ENCODE measurements at regions not wholly inside any gene's neighbourhood (a gene's known extent, or its start where the extent isn't known, plus 50 kb on each side); places are given as distances from the start of the nearest gene placed in this dataset.

- Histone ChIP-seq H3K36me3 (ENCODE audit: insufficient read depth, low read depth, low read length) (no peaks in the 10 kb centered on the region), H3K9ac (ENCODE audit: low read depth, low read length) (no peak overlapping the region), H3K27me3 (ENCODE audit: insufficient read depth, low read length) (no peaks in the 10 kb centered on the region), H3K4me1 (ENCODE audit: insufficient read depth, low read length) (no peaks in the 10 kb centered on the region), H3K4me3 (ENCODE audit: low read length) (no peak overlapping the region), H3K9me3 (ENCODE audit: insufficient read depth, low read depth, low read length) (peaks cover 13% of the 10 kb centered on the region; the same call in 1 of the 2 replicates), H3K27ac (ENCODE audit: low read length) (no peak overlapping the region)
Measured at GRCh38 chr18:27687351-27687979, 489.5 kb downstream of the CDH2 start.

GRCh38 chr18:27685807-27686412, 491.0 kb downstream of the CDH2 start:
- Histone ChIP-seq H3K9me3 (ENCODE audit: insufficient read depth, low read depth, low read length) (peaks cover 13% of the 10 kb centered on the region; the same call in 1 of the 2 replicates), H3K27ac (ENCODE audit: low read length) (no peak overlapping the region), H3K27me3 (ENCODE audit: insufficient read depth, low read length) (no peaks in the 10 kb centered on the region), H3K36me3 (ENCODE audit: insufficient read depth, low read depth, low read length) (no peaks in the 10 kb centered on the region), H3K4me1 (ENCODE audit: insufficient read depth, low read length) (no peaks in the 10 kb centered on the region), H3K4me3 (ENCODE audit: low read length) (no peak overlapping the region), H3K9ac (ENCODE audit: low read depth, low read length) (no peak overlapping the region)

- no peaks in the 10 kb centered on the region for H3K36me3 ChIP-seq (ENCODE audit: insufficient read depth, low read depth, low read length)
- H3K27ac ChIP-seq (ENCODE audit: low read length): no peak overlapping the region
- no peaks in the 10 kb centered on the region for H3K27me3 ChIP-seq (ENCODE audit: insufficient read depth, low read length)
- no peak overlapping the region for H3K4me3 ChIP-seq (ENCODE audit: low read length)
- peaks cover 13% of the 10 kb centered on the region; the same call in 1 of the 2 replicates for H3K9me3 ChIP-seq (ENCODE audit: insufficient read depth, low read depth, low read length)
- H3K4me1 ChIP-seq (ENCODE audit: insufficient read depth, low read length): no peaks in the 10 kb centered on the region
- H3K9ac ChIP-seq (ENCODE audit: low read depth, low read length): no peak overlapping the region
Measured at GRCh38 chr18:27685091-27685490, 491.8 kb downstream of the CDH2 start.

GRCh38 chr18:27674411-27674810, 489.3 kb upstream of the CHST9 start:
- no peaks in the 10 kb centered on the region for H3K36me3 ChIP-seq (ENCODE audit: insufficient read depth, low read depth, low read length)
- H3K9ac ChIP-seq (ENCODE audit: low read depth, low read length): no peak overlapping the region
- no peaks in the 10 kb centered on the region for H3K9me3 ChIP-seq (ENCODE audit: insufficient read depth, low read depth, low read length)
- no peaks in the 10 kb centered on the region for H3K27me3 ChIP-seq (ENCODE audit: insufficient read depth, low read length)
- H3K4me1 ChIP-seq (ENCODE audit: insufficient read depth, low read length): no peaks in the 10 kb centered on the region
- no peak overlapping the region for H3K27ac ChIP-seq (ENCODE audit: low read length)
- no peak overlapping the region for H3K4me3 ChIP-seq (ENCODE audit: low read length)

GRCh38 chr18:27673861-27674260, 488.8 kb upstream of the CHST9 start:
- Histone ChIP-seq H3K36me3 (ENCODE audit: insufficient read depth, low read depth, low read length) (no peaks in the 10 kb centered on the region), H3K9me3 (ENCODE audit: insufficient read depth, low read depth, low read length) (no peaks in the 10 kb centered on the region), H3K27me3 (ENCODE audit: insufficient read depth, low read length) (no peaks in the 10 kb centered on the region), H3K9ac (ENCODE audit: low read depth, low read length) (no peak overlapping the region), H3K4me3 (ENCODE audit: low read length) (no peak overlapping the region), H3K4me1 (ENCODE audit: insufficient read depth, low read length) (no peaks in the 10 kb centered on the region), H3K27ac (ENCODE audit: low read length) (no peak overlapping the region)

GRCh38 chr18:27668158-27668557, 483.1 kb upstream of the CHST9 start:
- Histone ChIP-seq H3K27ac (ENCODE audit: low read length) (no peak overlapping the region), H3K36me3 (ENCODE audit: insufficient read depth, low read depth, low read length) (no peaks in the 10 kb centered on the region), H3K9me3 (ENCODE audit: insufficient read depth, low read depth, low read length) (no peaks in the 10 kb centered on the region), H3K4me3 (ENCODE audit: low read length) (no peak overlapping the region), H3K4me1 (ENCODE audit: insufficient read depth, low read length) (peaks cover 19% of the 10 kb centered on the region; the same call in 1 of the 2 replicates), H3K27me3 (ENCODE audit: insufficient read depth, low read length) (no peaks in the 10 kb centered on the region), H3K9ac (ENCODE audit: low read depth, low read length) (no peak overlapping the region)

GRCh38 chr18:27667064-27667463, 482.0 kb upstream of the CHST9 start:
- no peaks in the 10 kb centered on the region for H3K27me3 ChIP-seq (ENCODE audit: insufficient read depth, low read length)
- no peak overlapping the region for H3K4me3 ChIP-seq (ENCODE audit: low read length)
- H3K9ac ChIP-seq (ENCODE audit: low read depth, low read length): no peak overlapping the region
- peaks cover 28% of the 10 kb centered on the region; the same call in 1 of the 2 replicates for H3K4me1 ChIP-seq (ENCODE audit: insufficient read depth, low read length)
- H3K27ac ChIP-seq (ENCODE audit: low read length): no peak overlapping the region
- no peaks in the 10 kb centered on the region for H3K9me3 ChIP-seq (ENCODE audit: insufficient read depth, low read depth, low read length)
- H3K36me3 ChIP-seq (ENCODE audit: insufficient read depth, low read depth, low read length): no peaks in the 10 kb centered on the region

- no peaks in the 10 kb centered on the region for H3K36me3 ChIP-seq (ENCODE audit: insufficient read depth, low read depth, low read length)
- no peak overlapping the region for H3K4me3 ChIP-seq (ENCODE audit: low read length)
- no peaks in the 10 kb centered on the region for H3K27me3 ChIP-seq (ENCODE audit: insufficient read depth, low read length)
- H3K27ac ChIP-seq (ENCODE audit: low read length): no peak overlapping the region
- no peak overlapping the region for H3K9ac ChIP-seq (ENCODE audit: low read depth, low read length)
- H3K4me1 ChIP-seq (ENCODE audit: insufficient read depth, low read length): peaks cover 38% of the 10 kb centered on the region
- H3K9me3 ChIP-seq (ENCODE audit: insufficient read depth, low read depth, low read length): no peaks in the 10 kb centered on the region
Measured at GRCh38 chr18:27666016-27666415, 480.9 kb upstream of the CHST9 start.

- Histone ChIP-seq H3K9me3 (ENCODE audit: insufficient read depth, low read depth, low read length) (no peaks in the 10 kb centered on the region), H3K36me3 (ENCODE audit: insufficient read depth, low read depth, low read length) (no peaks in the 10 kb centered on the region), H3K4me1 (ENCODE audit: insufficient read depth, low read length) (peaks cover 39% of the 10 kb centered on the region), H3K4me3 (ENCODE audit: low read length) (peak overlapping the region; percentile 21; the same call in 1 of the 2 replicates), H3K27ac (ENCODE audit: low read length) (peak overlapping the region; percentile 56), H3K27me3 (ENCODE audit: insufficient read depth, low read length) (no peaks in the 10 kb centered on the region), H3K9ac (ENCODE audit: low read depth, low read length) (no peak overlapping the region)
Measured at GRCh38 chr18:27665264-27665799, 480.2 kb upstream of the CHST9 start.

- Histone ChIP-seq H3K36me3 (ENCODE audit: insufficient read depth, low read depth, low read length) (no peaks in the 10 kb centered on the region), H3K4me1 (ENCODE audit: insufficient read depth, low read length) (peaks cover 39% of the 10 kb centered on the region), H3K27me3 (ENCODE audit: insufficient read depth, low read length) (no peaks in the 10 kb centered on the region), H3K4me3 (ENCODE audit: low read length) (no peak overlapping the region), H3K9ac (ENCODE audit: low read depth, low read length) (no peak overlapping the region), H3K9me3 (ENCODE audit: insufficient read depth, low read depth, low read length) (no peaks in the 10 kb centered on the region), H3K27ac (ENCODE audit: low read length) (no peak overlapping the region)
Measured at GRCh38 chr18:27662949-27663348, 477.8 kb upstream of the CHST9 start.

- Histone ChIP-seq H3K9me3 (ENCODE audit: insufficient read depth, low read depth, low read length) (no peaks in the 10 kb centered on the region), H3K27me3 (ENCODE audit: insufficient read depth, low read length) (no peaks in the 10 kb centered on the region), H3K9ac (ENCODE audit: low read depth, low read length) (no peak overlapping the region), H3K4me1 (ENCODE audit: insufficient read depth, low read length) (peaks cover 39% of the 10 kb centered on the region), H3K36me3 (ENCODE audit: insufficient read depth, low read depth, low read length) (no peaks in the 10 kb centered on the region), H3K27ac (ENCODE audit: low read length) (no peak overlapping the region), H3K4me3 (ENCODE audit: low read length) (no peak overlapping the region)
Measured at GRCh38 chr18:27662537-27662936, 477.4 kb upstream of the CHST9 start.

All from iPS-20b (cell line).